ENCODE measurements at regions not wholly inside any gene's neighbourhood (a gene's known extent, or its start where the extent isn't known, plus 50 kb on each side); places are given as distances from the start of the nearest gene placed in this dataset.

DNA sequence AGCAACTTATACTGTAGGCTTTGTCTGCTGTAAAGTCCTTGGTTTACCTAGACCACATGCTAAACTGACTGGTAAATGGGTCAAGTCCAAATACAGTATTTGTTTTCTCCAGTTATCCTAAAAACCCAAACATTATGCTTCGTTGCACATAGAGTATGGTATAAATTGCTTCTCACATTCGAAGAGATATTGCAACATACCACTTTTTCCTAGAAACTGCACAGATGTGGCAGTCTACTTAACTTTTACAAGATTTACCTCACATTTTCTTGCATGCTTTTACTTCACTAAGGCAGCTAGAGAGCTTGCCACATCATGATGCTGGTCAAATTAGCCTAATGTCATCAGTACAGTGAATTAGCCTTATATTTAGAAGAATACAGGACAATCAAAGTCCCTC is 66.0 kb upstream of the SCN7A start:
- H4K20me1 ChIP-seq (replicated peaks; ENCODE audit: control insufficient read depth, insufficient read depth, low read length), result no peaks in the 10 kb centered on the region
- H3K9ac ChIP-seq (ENCODE audit: insufficient read depth in 1 of 2, low read depth in 2 of 2, low read length in 2 of 2), result no peak overlapping the region
- WGBS (ENCODE audit: insufficient coverage, low coverage, missing lambda C conversion rate), result 5% methylated on average over 2 of the region's 2 CpGs
- CTCF ChIA-PET (ENCODE audit: low intra/inter-chr PET ratio), result no interaction called here
- no peak overlapping the region for H3K27ac ChIP-seq (ENCODE audit: extremely low read depth, low read depth, low read length)
- POLR2A ChIA-PET, result no interaction called here
- intact Hi-C loops (cut with micrococcal nuclease), result no loop called here
- in situ Hi-C loops (cut with MboI), result no loop called here
- H3K79me2 ChIP-seq (ENCODE audit: control insufficient read depth, insufficient read depth, low read length), result no peaks in the 10 kb centered on the region
- no peak overlapping the region for H3K4me3 ChIP-seq
- no peaks in the 10 kb centered on the region for H3K9me1 ChIP-seq (ENCODE audit: control insufficient read depth, insufficient read depth, low read length)
- no peaks in the 10 kb centered on the region for H3K4me1 ChIP-seq (replicated peaks in 1 of 2; ENCODE audit: control insufficient read depth in 2 of 2, insufficient read depth in 2 of 2, low read length in 2 of 2)
- no peak for ATAC-seq
- no peak for DNase-seq (ENCODE audit: extremely low read depth in 1 of 4, low spot score in 3 of 4)
- H3K9me3 ChIP-seq (replicated peaks; ENCODE audit: control insufficient read depth, insufficient read depth, low read depth, low read length), result no peaks in the 10 kb centered on the region
- H3K4me2 ChIP-seq (ENCODE audit: insufficient read depth, low read length), result no peak overlapping the region
- TF ChIP-seq, protein P1, sequence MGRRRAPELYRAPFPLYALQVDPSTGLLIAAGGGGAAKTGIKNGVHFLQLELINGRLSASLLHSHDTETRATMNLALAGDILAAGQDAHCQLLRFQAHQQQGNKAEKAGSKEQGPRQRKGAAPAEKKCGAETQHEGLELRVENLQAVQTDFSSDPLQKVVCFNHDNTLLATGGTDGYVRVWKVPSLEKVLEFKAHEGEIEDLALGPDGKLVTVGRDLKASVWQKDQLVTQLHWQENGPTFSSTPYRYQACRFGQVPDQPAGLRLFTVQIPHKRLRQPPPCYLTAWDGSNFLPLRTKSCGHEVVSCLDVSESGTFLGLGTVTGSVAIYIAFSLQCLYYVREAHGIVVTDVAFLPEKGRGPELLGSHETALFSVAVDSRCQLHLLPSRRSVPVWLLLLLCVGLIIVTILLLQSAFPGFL (CRISPR knock-in tag; IDR thresholded peaks at IDR 0.05), result no peak
- TF ChIP-seq PHTF2 (CRISPR knock-in tag; IDR thresholded peaks at IDR 0.05) (no peak), POLR3G (IDR thresholded peaks at IDR 0.05; ENCODE audit: extremely low read depth, insufficient read length, insufficient replicate concordance) (no peak), ZNF274 (IDR thresholded peaks at IDR 0.05; ENCODE audit: borderline replicate concordance, low read depth, low read length) (no peak), CEBPB (tag; IDR thresholded peaks at IDR 0.05) (peak; percentile 41; the same call in 1 of the 2 replicates)
- BruUV-seq (replicated peaks), result no TSS peak
- no peak overlapping the region for H2AFZ ChIP-seq (ENCODE audit: low read depth, low read length)
- H3K27me3 ChIP-seq (ENCODE audit: control insufficient read depth in 2 of 2, insufficient read depth in 2 of 2, low read length in 2 of 2), result no peaks in the 10 kb centered on the region
- no peaks in the 10 kb centered on the region for H3K36me3 ChIP-seq (ENCODE audit: control insufficient read depth, insufficient read depth, low read length)
- FAIRE-seq, result no peak

DNA sequence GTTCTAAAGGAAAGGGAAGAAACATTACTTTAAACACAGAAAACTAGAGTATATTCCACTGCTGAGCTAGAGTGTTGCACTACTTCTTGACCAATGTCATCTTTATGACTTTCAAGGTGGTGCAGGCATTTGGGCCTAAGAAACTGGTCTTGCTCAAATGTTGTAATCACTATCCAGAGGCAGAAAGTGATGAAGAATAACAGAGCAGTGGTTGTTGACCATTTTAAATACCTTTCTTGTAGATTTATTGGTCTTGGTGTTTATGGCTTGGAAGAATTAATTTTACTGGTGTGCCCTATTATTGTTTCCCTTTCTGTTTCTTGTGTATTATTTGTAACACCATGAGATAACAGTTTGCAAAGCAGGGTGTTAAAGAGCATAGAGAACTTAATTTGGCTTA is 56.9 kb upstream of the SCN7A start:
- no peak overlapping the region for H3K4me2 ChIP-seq (ENCODE audit: insufficient read depth, low read length)
- H3K9me3 ChIP-seq (replicated peaks; ENCODE audit: control insufficient read depth, insufficient read depth, low read depth, low read length), result no peaks in the 10 kb centered on the region
- no peaks in the 10 kb centered on the region for H4K20me1 ChIP-seq (replicated peaks; ENCODE audit: control insufficient read depth, insufficient read depth, low read length)
- in situ Hi-C loops (cut with MboI) (no loop called here), intact Hi-C loops (cut with micrococcal nuclease) (no loop called here)
- no peak overlapping the region for H3K9ac ChIP-seq (ENCODE audit: insufficient read depth in 1 of 2, low read depth in 2 of 2, low read length in 2 of 2)
- no peaks in the 10 kb centered on the region for H3K4me1 ChIP-seq (replicated peaks in 1 of 2; ENCODE audit: control insufficient read depth in 2 of 2, insufficient read depth in 2 of 2, low read length in 2 of 2)
- H3K79me2 ChIP-seq (ENCODE audit: control insufficient read depth, insufficient read depth, low read length), result no peaks in the 10 kb centered on the region
- no peak overlapping the region for H3K27ac ChIP-seq (ENCODE audit: extremely low read depth, low read depth, low read length)
- no peak overlapping the region for H3K4me3 ChIP-seq
- no peaks in the 10 kb centered on the region for H3K9me1 ChIP-seq (ENCODE audit: control insufficient read depth, insufficient read depth, low read length)
- no peak overlapping the region for H2AFZ ChIP-seq (ENCODE audit: low read depth, low read length)
- POLR2A ChIA-PET, result no interaction called here
- no peak for DNase-seq (ENCODE audit: extremely low read depth in 1 of 4, low spot score in 3 of 4)
- H3K36me3 ChIP-seq (ENCODE audit: control insufficient read depth, insufficient read depth, low read length), result no peaks in the 10 kb centered on the region
- CTCF ChIA-PET (ENCODE audit: low intra/inter-chr PET ratio), result no interaction called here
- BruUV-seq (replicated peaks), result no TSS peak
- H3K27me3 ChIP-seq (ENCODE audit: control insufficient read depth in 2 of 2, insufficient read depth in 2 of 2, low read length in 2 of 2), result no peaks in the 10 kb centered on the region
- no peak for ATAC-seq
- FAIRE-seq, result no peak

All from K562 (cell line).